ENCODE measurements at regions not wholly inside any gene's neighbourhood (a gene's known extent, or its start where the extent isn't known, plus 50 kb on each side); places are given as distances from the start of the nearest gene placed in this dataset.
A peak's percentile ranks its signal among the peaks of the same experiment; 100 is the strongest.

GRCh38 chr4:125975861-125976397 lies 661.2 kb downstream of the FAT4 start:
- DNase-seq, result no peak

- no peak for DNase-seq
Measured at GRCh38 chr4:125979950-125980349, 665.2 kb downstream of the FAT4 start.

- no peak for DNase-seq
Measured at GRCh38 chr4:125983168-125983567, 668.4 kb downstream of the FAT4 start.

GRCh38 chr4:125985856-125986255 lies 671.1 kb downstream of the FAT4 start:
- peak; percentile 34 for DNase-seq

GRCh38 chr4:125986307-125986706 lies 671.6 kb downstream of the FAT4 start:
- DNase-seq, result no peak

GRCh38 chr4:125988464-125988863 lies 673.7 kb downstream of the FAT4 start:
- no peak for DNase-seq

- no peak for DNase-seq
Measured at GRCh38 chr4:125991398-125991797, 676.6 kb downstream of the FAT4 start.

- no peak for DNase-seq
Measured at GRCh38 chr4:125992891-125993290, 678.1 kb downstream of the FAT4 start.

GRCh38 chr4:125994024-125994423 lies 679.3 kb downstream of the FAT4 start:
- no peak for DNase-seq

- DNase-seq, result no peak
Measured at GRCh38 chr4:125994430-125994829, 679.7 kb downstream of the FAT4 start.

GRCh38 chr4:126004941-126005340 lies 690.2 kb downstream of the FAT4 start:
- no peak for DNase-seq

- no peak for DNase-seq
Measured at GRCh38 chr4:126007142-126007541, 692.4 kb downstream of the FAT4 start.

- no peak for DNase-seq
Measured at GRCh38 chr4:126012691-126013290, 698.0 kb downstream of the FAT4 start.

- peak; percentile 6 for DNase-seq
Measured at GRCh38 chr4:126018274-126018673, 703.5 kb downstream of the FAT4 start.

- DNase-seq, result no peak
Measured at GRCh38 chr4:126023896-126024295, 709.1 kb downstream of the FAT4 start.

GRCh38 chr4:126027601-126028000 lies 712.8 kb downstream of the FAT4 start:
- no peak for DNase-seq

GRCh38 chr4:126028876-126029275 lies 714.1 kb downstream of the FAT4 start:
- DNase-seq, result no peak

GRCh38 chr4:126037231-126037630 lies 722.5 kb downstream of the FAT4 start:
- no peak for DNase-seq

- no peak for DNase-seq
Measured at GRCh38 chr4:126038502-126039144, 723.9 kb downstream of the FAT4 start.

- no peak for DNase-seq
Measured at GRCh38 chr4:126046081-126046614, 731.4 kb downstream of the FAT4 start.

GRCh38 chr4:126047114-126047513 lies 732.4 kb downstream of the FAT4 start:
- DNase-seq, result no peak

GRCh38 chr4:126051689-126052424 lies 737.1 kb downstream of the FAT4 start:
- no peak for DNase-seq

- no peak for DNase-seq
Measured at GRCh38 chr4:126056116-126056650, 741.4 kb downstream of the FAT4 start.
